ENCODE measurements at regions not wholly inside any gene's neighbourhood (a gene's known extent, or its start where the extent isn't known, plus 50 kb on each side); places are given as distances from the start of the nearest gene placed in this dataset.

- Histone ChIP-seq H3K4me1 (replicated peaks in 1 of 2) (peaks cover 0 to 6% of the 10 kb centered on the region in 2 donors), H3K27me3 (no peaks in the 10 kb centered on the region), H3K36me3 (replicated peaks in 1 of 2) (no peaks in the 10 kb centered on the region), H3K9me3 (replicated peaks in 1 of 3) (no peaks in the 10 kb centered on the region), H3K4me3 (no peak overlapping the region), H3K27ac (no peak overlapping the region)
- 40 to 70% (median 55%) methylated on average over 2 to 4 of the region's 4 CpGs for WGBS, 4 donors
- peak in 2 of 7 donors; percentile 10 to 24 for DNase-seq
- intact Hi-C loops (cut with DNase I), result no loop called here
- no peak for TF ChIP-seq POLR2A (IDR thresholded peaks at IDR 0.05)
- TF ChIP-seq CTCF (IDR thresholded peaks at IDR 0.05), result no peak
Observed at GRCh38 chr9:126125992-126126409, 200.6 kb upstream of the MVB12B start.

- peak in 2 of 7 donors; percentile 3 to 14 for DNase-seq
- Histone ChIP-seq H3K9me3 (replicated peaks in 1 of 3) (no peaks in the 10 kb centered on the region), H3K4me1 (replicated peaks in 1 of 2) (peaks cover 0 to 6% of the 10 kb centered on the region in 2 donors), H3K36me3 (replicated peaks in 1 of 2) (no peaks in the 10 kb centered on the region), H3K27ac (no peak overlapping the region), H3K4me3 (no peak overlapping the region), H3K27me3 (no peaks in the 10 kb centered on the region)
- WGBS, 4 donors, result 71 to 85% (median 79%) methylated on average over 5 of the region's 5 CpGs
- TF ChIP-seq CTCF (IDR thresholded peaks at IDR 0.05), result no peak
- no peak for TF ChIP-seq POLR2A (IDR thresholded peaks at IDR 0.05)
- intact Hi-C loops (cut with DNase I), result no loop called here
Observed at GRCh38 chr9:126126807-126127206, 199.8 kb upstream of the MVB12B start.

GRCh38 chr9:126127591-126127990 is 199.0 kb upstream of the MVB12B start:
- intact Hi-C loops (cut with DNase I), result no loop called here
- Histone ChIP-seq H3K4me1 (replicated peaks in 1 of 2) (peaks cover 0 to 6% of the 10 kb centered on the region in 2 donors), H3K27me3 (no peaks in the 10 kb centered on the region), H3K36me3 (replicated peaks in 1 of 2) (no peaks in the 10 kb centered on the region), H3K9me3 (replicated peaks in 1 of 3) (no peaks in the 10 kb centered on the region), H3K27ac (no peak overlapping the region), H3K4me3 (no peak overlapping the region)
- DNase-seq, result peak in 2 of 7 donors; percentile 5 to 9
- no peak for TF ChIP-seq CTCF (IDR thresholded peaks at IDR 0.05)
- TF ChIP-seq POLR2A (IDR thresholded peaks at IDR 0.05), result no peak
- WGBS, 4 donors, result 82 to 89% (median 83%) methylated on average over 5 of the region's 5 CpGs

GRCh38 chr9:126128494-126129142 is 198.0 kb upstream of the MVB12B start:
- Histone ChIP-seq H3K27me3 (no peaks in the 10 kb centered on the region), H3K4me3 (no peak overlapping the region), H3K27ac (no peak overlapping the region), H3K9me3 (replicated peaks in 1 of 3) (no peaks in the 10 kb centered on the region), H3K4me1 (replicated peaks in 1 of 2) (peaks cover 0 to 6% of the 10 kb centered on the region in 2 donors), H3K36me3 (replicated peaks in 1 of 2) (no peaks in the 10 kb centered on the region)
- peak in 2 of 7 donors; percentile 2 to 39 for DNase-seq
- WGBS, 4 donors, result 88 to 91% (median 91%) methylated on average over 14 of the region's 14 CpGs
- intact Hi-C loops (cut with DNase I), result no loop called here
- TF ChIP-seq POLR2A (IDR thresholded peaks at IDR 0.05) (no peak), CTCF (IDR thresholded peaks at IDR 0.05) (no peak)
